IPS-18c (cell line): ENCODE measurements at regions not wholly inside any gene's neighbourhood (a gene's known extent, or its start where the extent isn't known, plus 50 kb on each side); places are given as distances from the start of the nearest gene placed in this dataset.
"Not testable (repeated sequence)": the region's sequence is repeated elsewhere in the genome, so short reads cannot be mapped to it uniquely, and the experiment has no call there.

Experiments
- H3K4me3 ChIP-seq: 2 replicates; pipeline ENCODE4 v1.7.0; 2013; ENCODE audit warnings: low read depth, mild to moderate bottlenecking, low read length, moderate library complexity; ENCODE audit not compliant: insufficient read depth
- H3K9me3 ChIP-seq: one replicate; pipeline ENCODE4 v1.6.1; 2013; ENCODE audit warnings: mild to moderate bottlenecking, low read length, moderate library complexity; ENCODE audit not compliant: control insufficient read depth, insufficient read depth

DNA sequence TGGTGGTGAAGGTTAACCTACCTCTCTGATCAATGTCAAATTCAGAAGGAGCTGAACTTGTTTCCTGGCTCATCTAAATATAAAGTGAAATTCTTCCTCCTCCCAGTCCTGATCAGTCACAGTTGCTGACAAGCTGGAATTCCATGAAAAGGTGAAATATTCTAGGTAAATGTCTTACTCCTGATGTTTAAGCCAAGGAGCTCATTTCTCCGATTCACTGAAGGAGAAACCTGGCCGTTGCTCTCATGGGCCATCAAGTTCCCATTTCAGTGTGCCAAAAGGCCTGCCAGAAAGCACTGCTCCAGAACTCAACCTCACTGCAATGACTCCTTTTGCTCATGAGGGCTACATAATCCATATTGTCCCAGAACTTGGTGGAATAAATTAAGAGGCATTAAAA, 707.5 kb downstream of the GALC start:
- no peaks in the 10 kb centered on the region for H3K9me3 ChIP-seq
- no peak overlapping the region for H3K4me3 ChIP-seq

DNA sequence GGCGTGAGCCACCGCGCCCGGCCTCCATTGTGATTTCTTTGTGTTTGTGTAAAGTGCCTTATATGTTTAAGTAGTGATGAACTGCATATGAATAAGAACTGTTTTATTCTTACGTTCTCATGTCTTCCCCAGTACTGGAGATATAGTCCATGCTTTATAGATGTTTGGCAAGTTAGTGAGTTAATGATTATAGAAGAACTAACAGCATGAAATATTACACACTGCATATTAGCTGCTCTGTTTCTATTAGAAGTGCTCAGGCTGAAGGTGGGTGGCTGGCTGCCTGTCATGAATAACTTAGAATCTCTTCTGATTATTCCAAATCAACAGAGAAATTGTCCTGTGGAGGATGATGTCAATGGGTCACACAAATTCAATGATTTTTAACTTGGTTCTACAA, 709.4 kb downstream of the GALC start:
- H3K4me3 ChIP-seq, result no peak overlapping the region
- no peaks in the 10 kb centered on the region for H3K9me3 ChIP-seq

DNA sequence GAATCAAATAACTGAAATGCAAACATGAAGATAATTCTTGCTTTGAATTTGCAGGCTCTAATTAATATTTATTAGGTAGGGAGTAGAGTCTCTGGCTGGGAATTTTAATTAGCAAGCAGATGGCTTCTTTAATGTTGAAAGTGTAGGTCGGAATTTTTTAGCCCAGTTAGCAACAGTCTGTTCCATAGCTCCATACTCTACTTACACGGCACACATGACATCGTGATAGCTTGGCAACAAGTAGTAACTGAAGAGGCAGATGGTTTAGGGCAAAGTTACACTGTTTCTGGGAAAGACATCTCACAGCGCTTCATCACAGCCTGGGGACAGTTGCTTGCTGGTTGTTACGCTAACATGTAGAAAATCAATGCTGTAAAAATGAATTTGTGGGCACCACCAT, 710.7 kb downstream of the GALC start:
- H3K9me3 ChIP-seq, result no peaks in the 10 kb centered on the region
- H3K4me3 ChIP-seq, result no peak overlapping the region

DNA sequence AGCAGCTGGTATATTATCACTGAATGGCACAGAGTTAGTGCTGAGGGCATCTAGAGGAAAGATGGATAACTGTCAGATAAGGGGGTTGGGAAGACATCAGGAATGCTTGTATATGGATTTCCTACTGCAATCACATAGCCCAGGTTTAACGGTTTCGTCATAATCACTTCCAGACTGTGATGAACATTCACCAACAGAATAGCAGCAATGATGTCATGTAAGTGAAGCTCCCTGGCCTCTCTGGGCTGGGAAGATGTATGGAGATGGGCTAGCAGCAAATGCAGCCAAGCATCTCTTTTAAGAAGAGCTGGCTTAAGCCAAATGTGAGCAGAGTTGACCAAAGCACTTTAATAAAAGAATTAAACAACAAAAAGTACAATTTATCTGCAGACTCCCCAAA, 714.6 kb downstream of the GALC start:
- Histone ChIP-seq H3K9me3 (no peaks in the 10 kb centered on the region), H3K4me3 (no peak overlapping the region)

DNA sequence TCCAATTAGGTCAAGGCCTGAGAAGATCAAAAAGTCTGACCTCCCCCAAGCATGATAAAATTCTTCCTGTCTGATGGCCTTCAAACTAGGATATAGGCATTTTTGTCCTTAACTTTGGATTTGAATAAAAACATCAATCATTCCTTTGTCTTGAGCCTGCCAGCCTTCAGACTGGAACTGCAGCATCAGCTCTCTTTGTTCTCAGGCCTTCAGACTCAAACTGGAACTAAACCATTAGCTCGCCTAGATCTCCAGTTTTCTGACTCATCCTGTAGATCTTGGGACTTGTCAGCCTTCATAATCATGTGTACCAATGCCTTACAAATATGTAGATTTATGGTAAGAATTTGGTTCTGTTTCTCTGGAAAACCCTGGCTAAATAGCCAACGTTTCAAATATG, 721.7 kb downstream of the GALC start:
- H3K9me3 ChIP-seq, result no peaks in the 10 kb centered on the region
- H3K4me3 ChIP-seq, result no peak overlapping the region

DNA sequence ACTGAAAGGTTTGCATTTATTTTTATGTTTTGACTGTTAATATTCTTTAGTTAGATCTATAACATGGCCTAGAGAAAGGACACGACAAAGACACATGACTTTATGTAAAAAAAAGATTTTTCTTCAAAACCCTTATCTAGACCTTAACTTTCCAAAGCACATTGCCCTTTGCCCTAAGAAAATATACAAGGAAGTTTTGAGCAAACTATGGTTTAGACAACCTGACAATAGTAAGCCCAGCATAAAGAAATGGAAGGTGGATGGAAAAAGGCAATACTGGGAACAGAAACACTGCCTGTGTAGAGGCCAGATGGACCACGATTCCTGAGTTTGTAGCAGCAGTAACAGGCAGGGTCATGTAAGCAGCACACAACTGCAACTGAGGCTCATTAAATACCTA, 724.0 kb downstream of the GALC start:
- Histone ChIP-seq H3K9me3 (no peaks in the 10 kb centered on the region), H3K4me3 (no peak overlapping the region)

DNA sequence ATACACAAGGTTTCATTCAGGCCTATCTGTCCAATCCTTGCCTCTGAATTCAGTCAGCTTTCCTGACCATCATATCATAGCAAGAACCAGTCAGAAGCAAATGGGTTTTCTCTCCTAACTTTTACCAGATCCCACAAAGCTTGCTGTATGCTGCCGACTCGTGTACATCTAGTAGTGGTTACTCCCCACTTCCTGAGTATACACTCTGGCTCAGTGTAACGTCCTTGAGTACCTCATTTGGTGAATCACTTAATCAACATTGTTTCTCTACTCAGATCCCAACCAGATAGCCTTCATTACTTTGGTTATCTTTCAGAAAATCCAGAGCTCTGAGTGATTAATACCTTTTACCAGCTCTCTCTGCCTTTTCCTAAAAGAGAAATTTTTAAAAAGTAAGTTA, 728.2 kb downstream of the GALC start:
- H3K9me3 ChIP-seq, result no peaks in the 10 kb centered on the region
- H3K4me3 ChIP-seq, result no peak overlapping the region

DNA sequence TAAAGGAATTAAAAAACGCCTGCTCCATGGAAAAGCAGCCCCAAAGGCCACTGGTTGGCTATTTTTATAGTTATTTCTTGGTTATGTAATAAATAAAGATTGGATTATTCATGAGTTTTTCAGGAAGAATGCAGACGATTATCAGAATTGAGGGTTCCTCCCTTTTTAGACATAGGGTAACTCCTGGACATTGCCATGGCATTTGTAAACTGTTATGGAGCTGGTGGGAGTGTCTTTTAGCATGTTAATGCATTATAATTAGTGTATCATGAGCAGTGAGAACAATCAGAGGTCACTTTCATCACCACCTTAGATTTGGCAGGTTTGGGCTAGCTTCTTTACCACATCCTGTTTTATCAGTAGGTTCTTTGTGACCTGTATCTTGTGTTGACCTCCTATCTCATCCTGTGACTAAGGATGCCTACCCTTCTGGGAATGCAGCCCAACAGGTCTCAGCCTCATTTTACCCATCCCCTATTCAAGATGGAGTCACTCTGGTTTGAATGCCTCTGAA, 728.7 kb downstream of the GALC start:
- no peaks in the 10 kb centered on the region for H3K9me3 ChIP-seq
- H3K4me3 ChIP-seq, result no peak overlapping the region

DNA sequence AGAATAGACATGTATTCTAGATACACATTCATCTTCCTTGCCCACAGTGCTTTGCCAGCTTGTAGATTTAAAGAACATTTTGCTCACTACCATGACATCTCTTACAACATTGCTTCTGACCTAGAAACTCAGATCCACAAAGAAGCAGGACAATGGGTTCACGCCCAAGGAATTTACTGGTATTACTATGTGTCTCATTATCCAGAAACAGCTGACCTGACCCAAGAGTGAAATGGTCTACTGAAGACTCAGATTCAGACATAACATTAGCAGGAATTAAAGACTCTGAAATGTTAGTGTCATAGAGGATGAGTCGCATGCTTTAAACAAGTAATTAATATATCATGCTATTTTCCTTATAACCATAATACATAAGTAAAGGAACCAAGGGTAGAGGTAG, 731.4 kb downstream of the GALC start:
- no peak overlapping the region for H3K4me3 ChIP-seq
- H3K9me3 ChIP-seq, result no peaks in the 10 kb centered on the region

DNA sequence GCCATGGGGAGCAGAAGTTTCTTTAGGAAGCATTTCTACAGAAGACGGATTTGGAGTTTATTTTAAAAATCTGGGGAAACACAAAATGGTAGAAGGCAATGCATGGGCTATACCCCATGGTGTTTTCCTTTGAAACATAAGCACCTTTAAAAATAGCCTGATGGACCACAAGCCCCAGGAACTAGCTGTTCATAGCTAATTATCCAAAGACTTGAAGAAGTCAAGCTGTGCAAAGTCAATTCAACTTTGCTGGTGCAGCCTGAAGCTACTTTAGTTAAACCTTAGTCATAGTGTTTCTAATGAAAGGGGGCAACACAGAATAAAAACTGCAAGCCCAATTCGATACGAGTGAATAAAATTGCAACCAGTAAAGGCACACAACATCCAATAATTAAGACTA, 732.5 kb downstream of the GALC start:
- H3K4me3 ChIP-seq, result no peak overlapping the region

DNA sequence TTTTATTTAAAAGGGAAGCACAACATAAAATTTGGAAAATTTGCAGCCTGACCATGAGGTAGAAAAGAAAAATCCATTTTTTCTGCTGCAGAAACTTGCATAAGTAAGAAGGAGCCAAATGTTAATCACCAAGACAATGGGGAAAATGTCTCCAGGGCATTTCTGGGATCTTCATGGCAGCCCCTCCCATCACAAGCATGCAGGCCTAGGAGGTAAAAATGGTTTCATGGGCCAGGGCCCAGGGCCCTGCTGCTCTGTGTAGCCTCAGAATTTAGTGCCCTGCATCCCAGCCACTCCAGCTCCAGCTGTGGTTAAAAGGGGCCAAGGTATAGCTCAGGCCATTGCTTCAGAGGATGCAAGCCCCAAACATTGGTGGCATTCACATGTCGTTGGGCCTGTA, 735.6 kb downstream of the GALC start:
- H3K9me3 ChIP-seq, result no peaks in the 10 kb centered on the region
- H3K4me3 ChIP-seq, result no peak overlapping the region

More for the DNA sequence above, 732.5 kb downstream of the GALC start:
- H3K9me3 ChIP-seq, result no peaks in the 10 kb centered on the region

DNA sequence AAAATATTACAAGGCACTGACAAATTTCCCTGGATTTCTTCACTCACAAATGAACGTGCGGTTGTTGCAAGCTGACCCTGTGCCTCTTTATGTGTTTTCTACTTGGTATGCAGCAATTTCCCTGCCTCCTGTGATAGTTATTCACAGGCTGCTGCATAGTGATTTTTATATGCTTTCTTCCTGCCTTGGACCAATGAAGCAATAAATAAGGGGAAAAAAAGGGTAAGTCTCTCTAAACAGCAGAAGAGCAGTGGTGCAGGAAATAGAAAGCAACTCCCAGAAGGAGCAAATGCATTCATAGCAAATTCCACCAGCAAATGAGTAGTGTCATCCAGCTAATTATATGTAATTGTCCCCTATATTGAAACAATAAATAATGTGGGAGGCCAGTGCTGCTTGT, 737.9 kb downstream of the GALC start:
- no peak overlapping the region for H3K4me3 ChIP-seq
- no peaks in the 10 kb centered on the region for H3K9me3 ChIP-seq

DNA sequence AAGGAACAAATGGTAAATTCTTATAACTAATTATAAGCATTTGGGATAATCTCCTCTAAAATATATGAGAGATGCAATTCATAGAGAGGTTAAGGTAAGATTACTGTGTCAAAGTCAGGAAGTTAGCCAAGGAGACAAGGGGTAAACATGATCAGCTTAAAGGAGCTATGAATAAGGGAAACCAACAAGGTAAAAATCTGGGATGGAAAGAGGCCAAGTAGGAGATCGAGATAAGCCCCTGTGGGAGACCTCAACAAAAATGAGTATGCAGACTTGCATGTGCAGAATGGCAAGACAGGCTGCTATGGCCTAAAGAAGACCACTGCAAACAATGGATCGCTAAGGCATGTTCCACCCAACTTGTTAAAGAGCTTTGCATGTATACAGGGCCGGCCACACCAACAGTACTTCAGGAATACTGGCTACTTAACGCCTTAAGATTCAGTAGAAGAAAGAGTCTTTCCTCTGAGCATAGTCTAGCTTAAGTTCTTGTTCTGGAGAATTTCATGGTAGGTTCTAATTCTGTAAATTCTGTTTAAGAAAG, 738.6 kb downstream of the GALC start:
- H3K9me3 ChIP-seq, result no peaks in the 10 kb centered on the region

DNA sequence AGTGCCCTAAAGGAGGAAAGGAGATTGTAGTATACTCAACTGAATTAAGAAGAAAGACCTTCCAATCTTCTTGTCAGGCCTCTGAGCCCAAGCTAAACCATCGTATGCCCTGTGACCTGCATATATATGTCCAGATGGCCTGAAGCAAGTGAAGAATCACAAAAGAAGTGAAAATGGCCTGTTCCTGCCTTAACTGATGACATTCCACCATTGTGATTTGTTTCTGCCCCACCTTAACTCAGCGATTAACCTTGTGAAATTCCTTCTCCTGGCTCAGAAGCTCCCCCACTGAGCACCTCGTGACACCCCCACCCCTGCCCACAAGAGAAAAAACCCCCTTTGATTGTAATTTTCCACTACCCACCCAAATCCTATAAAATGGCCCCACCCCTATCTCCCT, 739.2 kb downstream of the GALC start:
- not testable (repeated sequence) for H3K4me3 ChIP-seq, H3K9me3 ChIP-seq

More for the DNA sequence above, 738.6 kb downstream of the GALC start:
- H3K4me3 ChIP-seq, result no peak overlapping the region

DNA sequence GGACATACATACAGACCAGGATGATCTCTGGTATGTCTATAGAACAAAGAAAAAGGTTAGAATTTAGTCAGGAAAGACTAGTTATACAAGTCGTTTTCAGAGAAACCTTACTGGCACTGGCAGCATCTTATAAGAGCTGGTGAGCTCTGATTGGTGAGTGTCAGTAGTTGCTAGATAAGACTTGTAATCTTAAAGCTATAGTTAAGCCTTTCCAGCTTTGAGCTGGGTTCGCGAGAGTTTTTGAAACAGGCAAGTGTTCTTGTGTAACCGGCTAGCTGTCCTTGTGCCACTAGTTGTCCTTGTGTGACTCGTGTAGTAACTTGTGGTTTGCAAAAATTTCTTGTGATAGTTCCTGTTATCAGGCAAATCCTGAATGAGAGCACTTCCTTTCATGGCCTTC, 740.9 kb downstream of the GALC start:
- H3K9me3 ChIP-seq, result no peaks in the 10 kb centered on the region
- H3K4me3 ChIP-seq, result no peak overlapping the region

DNA sequence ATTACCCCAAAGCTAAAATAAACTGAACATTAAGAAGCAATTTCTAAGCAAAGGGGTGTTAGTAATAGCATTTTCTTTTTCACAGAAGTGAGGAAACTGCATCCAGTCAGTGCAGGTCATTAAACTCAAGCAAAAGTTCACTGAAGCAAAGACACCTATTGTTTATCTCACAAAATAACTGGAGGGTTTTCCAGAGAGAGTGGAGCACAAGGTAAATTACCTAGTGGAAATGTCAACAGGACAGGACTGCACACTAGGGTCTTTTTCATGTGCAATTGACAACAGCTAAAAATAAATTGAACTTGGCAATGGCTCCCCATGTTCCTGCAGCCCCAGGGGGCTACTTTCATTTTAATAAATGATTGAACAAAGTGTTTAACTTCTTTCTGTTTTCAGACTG, 742.0 kb downstream of the GALC start:
- no peak overlapping the region for H3K4me3 ChIP-seq
- no peaks in the 10 kb centered on the region for H3K9me3 ChIP-seq

DNA sequence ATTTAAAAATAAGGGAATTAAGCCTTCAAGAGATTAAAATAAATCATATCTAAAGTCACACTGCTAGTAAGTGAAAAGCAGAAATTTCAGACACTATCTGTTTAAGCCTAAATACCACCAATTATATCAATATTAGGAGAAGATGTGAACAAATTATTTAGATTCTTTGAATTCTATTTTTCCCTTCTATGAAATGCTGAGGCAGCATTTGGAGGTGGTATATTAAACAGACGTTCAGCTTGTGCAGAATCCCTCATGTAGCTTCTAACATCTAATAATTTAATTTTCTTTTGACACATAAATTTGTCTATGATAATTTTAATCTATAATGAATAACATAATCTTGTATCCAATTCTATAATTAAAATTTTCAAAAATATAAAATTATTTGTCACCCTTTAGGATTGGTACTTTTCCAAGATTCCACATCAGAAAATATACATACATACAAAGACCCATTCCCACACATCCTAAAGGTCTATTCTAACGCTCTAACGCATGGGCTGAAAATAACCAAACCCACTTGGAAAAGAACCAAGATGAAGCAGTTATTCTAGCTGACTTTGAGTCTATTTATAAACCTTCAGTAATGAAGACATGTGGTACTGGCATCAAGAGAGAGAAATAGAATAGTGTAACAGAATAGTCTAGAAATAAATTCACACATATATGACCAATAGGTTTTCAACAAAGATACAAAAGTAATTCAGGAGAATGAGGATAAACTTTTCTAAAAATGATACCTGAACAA, 751.8 kb downstream of the GALC start:
- Histone ChIP-seq H3K9me3 (no peaks in the 10 kb centered on the region), H3K4me3 (no peak overlapping the region)

DNA sequence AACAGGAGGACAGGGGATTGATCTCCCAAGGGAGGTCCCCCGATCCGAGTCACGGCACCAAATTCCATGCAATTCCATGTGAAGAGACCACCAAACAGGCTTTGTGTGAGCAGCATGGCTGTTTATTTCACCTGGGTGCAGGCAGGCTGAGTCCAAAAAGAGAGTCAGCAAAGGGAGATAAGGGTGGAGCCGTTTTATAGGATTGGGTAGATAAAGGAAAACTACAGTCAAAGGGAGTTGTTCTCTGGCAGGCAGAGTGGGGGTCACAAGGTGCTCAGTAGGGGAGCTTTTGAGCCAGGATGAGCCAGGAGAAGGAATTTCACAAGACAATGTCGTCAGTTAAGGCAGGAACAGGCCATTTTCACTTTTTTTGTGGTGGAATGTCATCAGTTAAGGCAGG, 752.7 kb downstream of the GALC start:
- H3K9me3 ChIP-seq, H3K4me3 ChIP-seq: not testable (repeated sequence)
